ENCODE measurements at regions not wholly inside any gene's neighbourhood (a gene's known extent, or its start where the extent isn't known, plus 50 kb on each side); places are given as distances from the start of the nearest gene placed in this dataset.

DNA sequence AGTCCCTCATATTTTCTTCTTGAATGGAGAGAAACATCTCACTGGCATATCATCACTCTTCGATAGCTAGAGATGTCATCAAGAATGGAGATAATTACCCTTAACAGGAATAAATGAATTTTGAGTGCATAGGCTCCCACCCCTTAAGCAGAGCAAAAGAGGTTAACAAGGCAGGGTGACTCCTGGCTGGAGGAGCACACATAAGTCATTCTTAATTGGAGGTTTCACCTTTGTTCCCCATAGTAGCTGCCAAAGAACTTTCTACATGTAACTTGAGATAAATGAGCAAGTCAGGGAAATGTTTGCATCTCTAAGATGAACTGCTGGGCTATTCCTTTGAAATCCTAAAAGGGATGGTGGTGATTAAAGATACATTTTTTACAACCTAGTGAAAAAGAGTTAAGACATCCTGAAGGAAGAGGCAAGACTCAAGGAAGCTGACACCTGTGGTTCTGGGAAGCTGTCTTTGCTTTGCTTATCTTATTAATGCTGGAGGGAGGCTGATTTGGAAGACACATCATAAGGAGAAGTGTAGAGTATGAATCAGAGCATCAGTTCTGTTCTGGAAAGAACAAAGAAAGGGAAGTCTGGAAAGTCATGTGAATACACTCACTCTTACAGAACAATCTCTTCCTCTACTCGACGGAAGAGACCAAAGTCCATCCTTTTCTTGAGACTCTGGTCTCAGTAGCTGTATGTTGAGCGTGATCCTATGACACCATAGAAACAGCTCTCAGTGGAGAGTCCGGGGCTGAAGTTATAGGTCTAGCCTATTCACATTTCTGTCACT, 326.3 kb downstream of the OSTF1 start:
- H3K56ac ChIP-seq (ENCODE audit: low read length) = no peak overlapping the region
- H4K8ac ChIP-seq (ENCODE audit: low read depth, low read length) = no peak overlapping the region
- no peaks in the 10 kb centered on the region for H3K79me1 ChIP-seq (ENCODE audit: low read length)
- no peak overlapping the region for H2BK120ac ChIP-seq (ENCODE audit: low read depth, low read length)
- H3K4me1 ChIP-seq (ENCODE audit: control insufficient read depth, low read depth, low read length) = no peaks in the 10 kb centered on the region
- no peak overlapping the region for H3K4ac ChIP-seq (ENCODE audit: low read depth, low read length)
- H3K79me2 ChIP-seq (ENCODE audit: control insufficient read depth, insufficient read depth, low read length) = no peaks in the 10 kb centered on the region
- no peak overlapping the region for H3K18ac ChIP-seq (ENCODE audit: low read length)
- no peak overlapping the region for H2AK5ac ChIP-seq (ENCODE audit: low read length)
- H3K23ac ChIP-seq (ENCODE audit: low read length) = no peak overlapping the region
- H4K5ac ChIP-seq (ENCODE audit: low read length) = no peak overlapping the region
- no peak overlapping the region for H3K4me2 ChIP-seq (ENCODE audit: low read length)
- H3K27ac ChIP-seq (ENCODE audit: low read depth, low read length) = no peak overlapping the region
- no CpG with 5 or more reads among the region's 5 CpGs for WGBS (ENCODE audit: extremely low coverage, insufficient coverage, low lambda C conversion rate)
- H3K4me3 ChIP-seq (ENCODE audit: low read length) = no peak overlapping the region
- DNase-seq = peak; percentile 2
- H3K36me3 ChIP-seq (ENCODE audit: control insufficient read depth, insufficient read depth, low read length) = no peaks in the 10 kb centered on the region
- no peaks in the 10 kb centered on the region for H3K27me3 ChIP-seq (ENCODE audit: insufficient read depth, low read length, poor library complexity)
- no peak overlapping the region for H2BK5ac ChIP-seq (ENCODE audit: low read length)
- no peak overlapping the region for H3K9ac ChIP-seq (ENCODE audit: low read length)
- H2BK15ac ChIP-seq (replicated peaks; ENCODE audit: low read depth) = no peak overlapping the region

DNA sequence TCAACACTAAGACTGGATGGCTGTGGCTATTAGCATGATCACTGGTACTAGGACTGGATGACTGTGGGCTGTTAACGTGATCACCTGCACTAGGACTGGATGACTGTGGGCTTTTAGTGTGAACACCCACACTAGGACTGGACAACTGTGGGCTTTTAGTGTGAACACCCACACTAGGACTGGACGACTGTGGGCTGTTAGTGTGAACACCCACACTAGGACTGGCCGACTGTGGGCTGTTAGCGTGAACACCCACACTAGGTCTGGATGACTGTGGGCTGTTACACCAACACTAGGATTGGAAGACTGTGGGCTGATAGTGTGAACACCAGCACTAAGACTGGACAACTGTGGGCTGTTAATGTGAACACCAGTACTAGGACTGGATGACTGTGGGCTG, 329.2 kb downstream of the OSTF1 start:
- no peaks in the 10 kb centered on the region for H3K27me3 ChIP-seq (ENCODE audit: insufficient read depth, low read length, poor library complexity)
- H3K4me2 ChIP-seq (ENCODE audit: low read length) = no peak overlapping the region
- H3K27ac ChIP-seq (ENCODE audit: low read depth, low read length) = no peak overlapping the region
- H3K56ac ChIP-seq (ENCODE audit: low read length) = no peak overlapping the region
- no CpG with 5 or more reads among the region's 4 CpGs for WGBS (ENCODE audit: extremely low coverage, insufficient coverage, low lambda C conversion rate)
- H2AK5ac ChIP-seq (ENCODE audit: low read length) = no peak overlapping the region
- H3K9ac ChIP-seq (ENCODE audit: low read length) = no peak overlapping the region
- no peak overlapping the region for H3K18ac ChIP-seq (ENCODE audit: low read length)
- H3K79me1 ChIP-seq (ENCODE audit: low read length) = no peaks in the 10 kb centered on the region
- H3K4ac ChIP-seq (ENCODE audit: low read depth, low read length) = no peak overlapping the region
- no peak overlapping the region for H2BK5ac ChIP-seq (ENCODE audit: low read length)
- H3K23ac ChIP-seq (ENCODE audit: low read length) = no peak overlapping the region
- no peaks in the 10 kb centered on the region for H3K79me2 ChIP-seq (ENCODE audit: control insufficient read depth, insufficient read depth, low read length)
- no peak overlapping the region for H4K8ac ChIP-seq (ENCODE audit: low read depth, low read length)
- H3K36me3 ChIP-seq (ENCODE audit: control insufficient read depth, insufficient read depth, low read length) = no peaks in the 10 kb centered on the region
- H2BK120ac ChIP-seq (ENCODE audit: low read depth, low read length) = no peak overlapping the region
- H3K4me1 ChIP-seq (ENCODE audit: control insufficient read depth, low read depth, low read length) = no peaks in the 10 kb centered on the region
- H4K5ac ChIP-seq (ENCODE audit: low read length) = no peak overlapping the region
- H2BK15ac ChIP-seq (replicated peaks; ENCODE audit: low read depth) = no peak overlapping the region
- no peak overlapping the region for H3K4me3 ChIP-seq (ENCODE audit: low read length)
- no peak for DNase-seq

DNA sequence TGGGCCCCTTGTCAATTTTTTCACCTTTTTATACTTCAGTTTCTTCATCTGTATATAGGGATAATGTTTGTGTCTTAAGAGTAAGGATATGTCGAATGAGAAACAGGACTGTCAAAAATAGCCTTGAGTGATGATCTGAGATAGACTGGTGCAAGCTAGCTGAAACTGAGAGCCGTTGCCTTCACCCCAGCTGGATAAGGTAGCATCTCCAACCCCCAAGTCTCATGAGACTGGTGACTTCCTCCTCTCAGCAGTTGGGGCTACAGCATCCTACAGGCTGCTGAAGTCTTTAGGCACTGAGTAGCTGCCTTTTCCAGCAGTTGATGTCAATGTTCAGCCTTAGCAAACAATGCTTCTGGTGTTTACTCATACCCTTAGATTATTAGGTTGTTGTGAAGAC, 330.2 kb downstream of the OSTF1 start:
- Histone ChIP-seq H3K56ac (ENCODE audit: low read length) (no peak overlapping the region), H3K36me3 (ENCODE audit: control insufficient read depth, insufficient read depth, low read length) (no peaks in the 10 kb centered on the region), H4K5ac (ENCODE audit: low read length) (no peak overlapping the region), H3K27ac (ENCODE audit: low read depth, low read length) (no peak overlapping the region), H3K9ac (ENCODE audit: low read length) (no peak overlapping the region), H3K79me1 (ENCODE audit: low read length) (no peaks in the 10 kb centered on the region), H3K4me2 (ENCODE audit: low read length) (no peak overlapping the region), H2AK5ac (ENCODE audit: low read length) (no peak overlapping the region), H3K79me2 (ENCODE audit: control insufficient read depth, insufficient read depth, low read length) (no peaks in the 10 kb centered on the region), H4K8ac (ENCODE audit: low read depth, low read length) (no peak overlapping the region), H3K4me3 (ENCODE audit: low read length) (no peak overlapping the region), H3K23ac (ENCODE audit: low read length) (no peak overlapping the region), H2BK120ac (ENCODE audit: low read depth, low read length) (no peak overlapping the region), H3K4ac (ENCODE audit: low read depth, low read length) (no peak overlapping the region), H3K18ac (ENCODE audit: low read length) (no peak overlapping the region), H2BK5ac (ENCODE audit: low read length) (no peak overlapping the region), H3K27me3 (ENCODE audit: insufficient read depth, low read length, poor library complexity) (no peaks in the 10 kb centered on the region), H3K4me1 (ENCODE audit: control insufficient read depth, low read depth, low read length) (no peaks in the 10 kb centered on the region), H2BK15ac (replicated peaks; ENCODE audit: low read depth) (no peak overlapping the region)
- WGBS (ENCODE audit: extremely low coverage, insufficient coverage, low lambda C conversion rate) = no CpG with 5 or more reads among the region's 2 CpGs
- no peak for DNase-seq

DNA sequence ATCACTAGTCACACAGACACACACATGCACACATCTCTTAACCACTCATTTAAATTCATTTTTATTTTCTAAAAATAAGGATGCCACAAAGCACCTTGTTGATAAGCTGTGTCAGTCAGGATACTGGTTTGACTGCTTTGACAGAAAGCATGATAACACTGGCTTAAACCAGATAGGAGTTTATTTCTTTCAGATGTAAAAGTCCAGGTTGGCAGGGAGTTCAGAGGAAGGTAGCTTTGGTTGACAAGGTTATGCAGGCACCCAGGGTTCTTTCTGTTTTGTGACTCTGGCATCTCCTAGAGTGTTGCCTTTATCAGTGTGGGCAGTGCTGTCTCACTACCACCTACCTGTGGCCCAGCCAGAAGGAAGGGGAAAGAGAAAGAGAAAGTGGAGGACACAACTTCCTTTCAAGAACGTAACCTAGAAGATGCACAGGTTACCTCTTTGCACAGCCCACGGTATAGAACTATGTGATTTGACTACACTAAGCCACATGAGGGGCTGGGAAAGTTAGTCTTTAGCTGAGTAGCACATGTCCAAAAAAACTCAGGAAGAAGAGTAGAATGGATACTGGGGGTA, 334.7 kb downstream of the OSTF1 start:
- WGBS (ENCODE audit: extremely low coverage, insufficient coverage, low lambda C conversion rate) = no CpG with 5 or more reads among the region's 2 CpGs
- no peak for DNase-seq
- Histone ChIP-seq H3K79me2 (ENCODE audit: control insufficient read depth, insufficient read depth, low read length) (no peaks in the 10 kb centered on the region), H3K4me2 (ENCODE audit: low read length) (no peak overlapping the region), H3K9ac (ENCODE audit: low read length) (no peak overlapping the region), H3K56ac (ENCODE audit: low read length) (no peak overlapping the region), H3K36me3 (ENCODE audit: control insufficient read depth, insufficient read depth, low read length) (no peaks in the 10 kb centered on the region), H3K4me1 (ENCODE audit: control insufficient read depth, low read depth, low read length) (no peaks in the 10 kb centered on the region), H2BK120ac (ENCODE audit: low read depth, low read length) (no peak overlapping the region), H4K8ac (ENCODE audit: low read depth, low read length) (no peak overlapping the region), H3K23ac (ENCODE audit: low read length) (no peak overlapping the region), H2BK5ac (ENCODE audit: low read length) (no peak overlapping the region), H3K27me3 (ENCODE audit: insufficient read depth, low read length, poor library complexity) (no peaks in the 10 kb centered on the region), H3K79me1 (ENCODE audit: low read length) (no peaks in the 10 kb centered on the region), H3K4ac (ENCODE audit: low read depth, low read length) (no peak overlapping the region), H4K5ac (ENCODE audit: low read length) (no peak overlapping the region), H3K18ac (ENCODE audit: low read length) (no peak overlapping the region), H3K27ac (ENCODE audit: low read depth, low read length) (no peak overlapping the region), H2AK5ac (ENCODE audit: low read length) (no peak overlapping the region), H3K4me3 (ENCODE audit: low read length) (no peak overlapping the region), H2BK15ac (replicated peaks; ENCODE audit: low read depth) (no peak overlapping the region)

DNA sequence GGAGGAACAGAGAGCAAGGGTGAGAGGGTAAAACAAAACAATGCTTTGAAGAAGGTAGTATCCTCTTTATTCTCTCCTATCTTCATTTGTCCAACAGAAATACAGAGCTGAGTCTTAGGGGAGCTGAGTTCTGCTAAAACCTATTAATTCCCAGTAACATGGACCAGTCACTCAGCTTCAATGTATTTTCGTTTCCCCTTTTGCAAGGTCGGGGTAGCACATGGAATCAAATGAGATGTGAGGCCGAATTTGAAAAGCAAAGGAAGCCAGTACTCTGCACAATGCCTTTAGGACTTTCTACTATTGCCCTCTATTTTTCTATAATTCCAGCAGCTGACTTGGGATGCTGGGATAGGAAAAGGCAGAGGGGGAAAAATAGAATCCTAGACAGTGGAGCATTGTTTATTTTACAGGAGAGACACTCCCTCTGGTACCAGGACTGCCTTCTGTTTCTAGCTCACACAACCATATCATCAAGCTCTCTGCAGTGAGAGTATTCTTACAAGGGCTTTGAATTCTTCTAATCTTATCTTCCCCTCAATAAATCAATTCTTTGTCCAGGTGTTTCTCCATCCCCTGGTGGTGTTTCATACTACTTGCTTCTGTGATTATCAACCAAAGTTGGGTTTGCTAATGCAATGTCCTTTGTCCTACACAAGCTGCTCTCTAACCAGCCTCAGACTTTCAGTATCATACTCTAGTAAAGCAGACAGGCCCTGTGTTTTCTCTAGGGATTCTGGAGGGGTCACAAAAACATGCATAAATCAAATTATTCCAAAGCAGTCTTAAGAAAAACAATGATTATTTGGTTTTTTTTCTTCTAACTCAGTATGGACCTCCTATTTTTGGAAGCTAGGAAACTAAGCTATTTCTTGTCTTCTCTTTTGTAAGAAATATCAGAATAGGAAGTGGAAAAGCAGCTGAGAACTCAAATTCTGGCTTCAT, 341.5 kb downstream of the OSTF1 start:
- no peak overlapping the region for H3K4ac ChIP-seq (ENCODE audit: low read depth, low read length)
- H3K23ac ChIP-seq (ENCODE audit: low read length) = no peak overlapping the region
- H2BK15ac ChIP-seq (replicated peaks; ENCODE audit: low read depth) = no peak overlapping the region
- H3K18ac ChIP-seq (ENCODE audit: low read length) = no peak overlapping the region
- no peak overlapping the region for H2BK120ac ChIP-seq (ENCODE audit: low read depth, low read length)
- H3K4me1 ChIP-seq (ENCODE audit: control insufficient read depth, low read depth, low read length) = no peaks in the 10 kb centered on the region
- H3K4me2 ChIP-seq (ENCODE audit: low read length) = no peak overlapping the region
- H2BK5ac ChIP-seq (ENCODE audit: low read length) = no peak overlapping the region
- H4K8ac ChIP-seq (ENCODE audit: low read depth, low read length) = no peak overlapping the region
- no peaks in the 10 kb centered on the region for H3K27me3 ChIP-seq (ENCODE audit: insufficient read depth, low read length, poor library complexity)
- no CpG with 5 or more reads among the region's 3 CpGs for WGBS (ENCODE audit: extremely low coverage, insufficient coverage, low lambda C conversion rate)
- no peak overlapping the region for H2AK5ac ChIP-seq (ENCODE audit: low read length)
- no peak overlapping the region for H3K27ac ChIP-seq (ENCODE audit: low read depth, low read length)
- no peak overlapping the region for H4K5ac ChIP-seq (ENCODE audit: low read length)
- no peaks in the 10 kb centered on the region for H3K79me2 ChIP-seq (ENCODE audit: control insufficient read depth, insufficient read depth, low read length)
- H3K79me1 ChIP-seq (ENCODE audit: low read length) = no peaks in the 10 kb centered on the region
- H3K56ac ChIP-seq (ENCODE audit: low read length) = no peak overlapping the region
- H3K4me3 ChIP-seq (ENCODE audit: low read length) = no peak overlapping the region
- H3K36me3 ChIP-seq (ENCODE audit: control insufficient read depth, insufficient read depth, low read length) = no peaks in the 10 kb centered on the region
- no peak overlapping the region for H3K9ac ChIP-seq (ENCODE audit: low read length)
- peak; percentile 5 for DNase-seq
